ENCODE measurements at regions not wholly inside any gene's neighbourhood (a gene's known extent, or its start where the extent isn't known, plus 50 kb on each side); places are given as distances from the start of the nearest gene placed in this dataset.

DNA sequence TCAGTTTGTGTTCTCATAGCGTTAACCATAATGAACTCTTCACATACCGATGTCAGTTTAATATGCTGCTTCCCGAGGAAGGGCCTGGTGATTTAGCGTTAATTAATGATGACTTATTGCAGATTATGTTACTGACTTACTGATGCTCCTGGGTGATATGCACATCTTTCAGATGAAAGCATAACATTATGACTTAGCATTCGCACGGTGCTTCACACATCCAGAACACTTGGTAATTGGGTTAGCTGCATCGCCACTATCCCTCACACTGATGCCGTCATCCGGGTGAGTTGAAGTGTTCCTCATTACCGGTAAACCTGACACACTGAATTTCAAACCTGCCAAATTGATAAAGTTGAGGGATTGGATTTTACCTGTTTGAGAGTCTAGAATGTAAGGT lies 239.0 kb upstream of the PODXL start:
- TF ChIP-seq POLR2A (IDR thresholded peaks at IDR 0.05; ENCODE audit: low read depth, low read length) (no peak), POLR2AphosphoS5 (IDR thresholded peaks at IDR 0.05; ENCODE audit: low read depth, low read length) (no peak), SPI1 (IDR thresholded peaks at IDR 0.05; ENCODE audit: low read depth, low read length) (no peak), TAF1 (IDR thresholded peaks at IDR 0.05; ENCODE audit: low read depth, low read length) (no peak), POU2F2 (IDR thresholded peaks at IDR 0.05; ENCODE audit: low read depth, low read length) (no peak), PAX5 (IDR thresholded peaks at IDR 0.05; ENCODE audit: insufficient read depth, low read length, severe bottlenecking) (no peak)
